ENCODE measurements at regions not wholly inside any gene's neighbourhood (a gene's known extent, or its start where the extent isn't known, plus 50 kb on each side); places are given as distances from the start of the nearest gene placed in this dataset.

DNA sequence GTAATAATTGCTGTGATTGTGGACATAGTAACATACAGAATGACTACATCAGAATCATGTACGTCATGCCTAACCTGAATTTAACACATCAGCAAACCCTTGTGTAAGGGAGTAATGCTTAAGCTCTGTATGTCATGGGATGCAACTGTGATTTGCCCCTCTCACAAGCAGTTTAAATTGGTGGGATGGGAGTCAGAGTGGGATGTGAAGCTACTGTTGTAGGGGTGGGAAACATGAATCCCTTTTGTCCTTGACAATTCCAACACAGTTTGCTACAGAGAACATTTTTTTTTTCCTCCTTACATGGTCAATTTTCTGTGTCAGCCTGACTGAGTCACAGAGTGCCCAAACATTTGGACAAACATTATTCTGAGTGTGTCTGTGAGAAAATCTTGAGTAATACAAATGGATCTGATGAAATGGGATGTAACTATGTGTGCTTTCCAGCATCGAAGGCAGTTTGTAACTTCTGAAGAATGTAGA, 392.8 kb downstream of the GPM6A start:
- Histone ChIP-seq H3K36me3 (no peaks in the 10 kb centered on the region), H3K4me1 (no peaks in the 10 kb centered on the region), H3K9me3 (peaks cover 0 to 30% (median 9%) of the 10 kb centered on the region in 12 donors), H3K27me3 (no peaks in the 10 kb centered on the region), H3K4me3 (no peak overlapping the region), H3K27ac (no peak overlapping the region)
- 57 to 70% (median 64%) methylated on average over 2 of the region's 2 CpGs for WGBS, 4 donors
- TF ChIP-seq, protein P1, sequence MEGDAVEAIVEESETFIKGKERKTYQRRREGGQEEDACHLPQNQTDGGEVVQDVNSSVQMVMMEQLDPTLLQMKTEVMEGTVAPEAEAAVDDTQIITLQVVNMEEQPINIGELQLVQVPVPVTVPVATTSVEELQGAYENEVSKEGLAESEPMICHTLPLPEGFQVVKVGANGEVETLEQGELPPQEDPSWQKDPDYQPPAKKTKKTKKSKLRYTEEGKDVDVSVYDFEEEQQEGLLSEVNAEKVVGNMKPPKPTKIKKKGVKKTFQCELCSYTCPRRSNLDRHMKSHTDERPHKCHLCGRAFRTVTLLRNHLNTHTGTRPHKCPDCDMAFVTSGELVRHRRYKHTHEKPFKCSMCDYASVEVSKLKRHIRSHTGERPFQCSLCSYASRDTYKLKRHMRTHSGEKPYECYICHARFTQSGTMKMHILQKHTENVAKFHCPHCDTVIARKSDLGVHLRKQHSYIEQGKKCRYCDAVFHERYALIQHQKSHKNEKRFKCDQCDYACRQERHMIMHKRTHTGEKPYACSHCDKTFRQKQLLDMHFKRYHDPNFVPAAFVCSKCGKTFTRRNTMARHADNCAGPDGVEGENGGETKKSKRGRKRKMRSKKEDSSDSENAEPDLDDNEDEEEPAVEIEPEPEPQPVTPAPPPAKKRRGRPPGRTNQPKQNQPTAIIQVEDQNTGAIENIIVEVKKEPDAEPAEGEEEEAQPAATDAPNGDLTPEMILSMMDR (IDR thresholded peaks at IDR 0.05), result no peak
- no peak for TF ChIP-seq POLR2A (IDR thresholded peaks at IDR 0.05)
- intact Hi-C loops (cut with DNase I), result no loop called here
- DNase-seq, result no peak
- no peak for ATAC-seq

DNA sequence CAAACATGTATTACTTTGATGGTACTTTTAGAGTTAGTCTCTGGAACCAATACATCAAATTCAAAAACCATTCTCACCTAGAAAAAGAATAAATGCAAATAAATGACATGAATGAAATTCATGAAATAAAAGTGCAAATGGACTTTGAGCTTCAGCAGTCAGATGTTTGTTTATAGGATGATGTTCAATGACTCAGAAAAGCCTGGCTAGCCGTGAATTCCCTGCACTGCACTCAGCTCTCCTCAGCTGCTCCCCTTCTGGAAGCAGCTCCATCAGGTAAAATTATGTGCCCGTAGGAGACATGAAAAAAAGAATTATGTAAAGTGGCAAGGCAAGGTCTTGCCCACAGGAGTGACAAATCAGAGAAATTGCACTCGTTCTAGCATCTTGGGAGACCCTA, 390.6 kb downstream of the GPM6A start:
- 59 to 74% (median 69%) methylated on average over 3 of the region's 3 CpGs for WGBS, 4 donors
- H3K4me3 ChIP-seq, result no peak overlapping the region
- no peaks in the 10 kb centered on the region for H3K4me1 ChIP-seq
- ATAC-seq (no peak), DNase-seq (no peak)
- intact Hi-C loops (cut with DNase I), result no loop called here
- TF ChIP-seq, protein P1 (IDR thresholded peaks at IDR 0.05), result no peak
- no peak for TF ChIP-seq POLR2A (IDR thresholded peaks at IDR 0.05)
- H3K27ac ChIP-seq, result no peak overlapping the region
- no peaks in the 10 kb centered on the region for H3K36me3 ChIP-seq
- no peaks in the 10 kb centered on the region for H3K27me3 ChIP-seq
- peaks cover 0 to 15% (median 4%) of the 10 kb centered on the region in 12 donors for H3K9me3 ChIP-seq

DNA sequence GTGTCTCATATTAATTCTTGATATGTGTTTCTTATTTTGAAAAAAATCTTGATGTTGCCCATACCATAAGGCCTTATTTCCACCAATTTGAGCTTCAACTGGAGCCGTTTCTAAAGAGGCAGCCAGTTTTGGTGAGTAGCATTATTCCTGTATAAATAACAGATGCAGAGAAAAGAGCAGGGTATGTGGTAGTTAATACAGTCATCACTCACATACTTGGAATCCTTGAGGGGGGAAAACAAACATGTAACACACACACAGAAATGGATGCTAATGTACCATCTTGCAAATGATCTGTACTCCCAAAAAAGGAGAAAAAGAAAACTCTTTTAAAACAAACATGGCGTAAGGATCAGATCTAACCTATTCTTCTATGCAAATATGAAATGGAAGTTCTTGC, 389.7 kb downstream of the GPM6A start:
- H3K27ac ChIP-seq, result no peak overlapping the region
- peaks cover 0 to 7% (median 0%) of the 10 kb centered on the region in 12 donors for H3K9me3 ChIP-seq
- no peaks in the 10 kb centered on the region for H3K36me3 ChIP-seq
- no peak for ATAC-seq
- H3K4me3 ChIP-seq, result no peak overlapping the region
- H3K4me1 ChIP-seq, result no peaks in the 10 kb centered on the region
- 79 to 90% (median 82%) methylated on average over 2 of the region's 2 CpGs for WGBS, 4 donors
- DNase-seq, result no peak
- no peak for TF ChIP-seq POLR2A (IDR thresholded peaks at IDR 0.05)
- TF ChIP-seq, protein P1 (IDR thresholded peaks at IDR 0.05), result no peak
- intact Hi-C loops (cut with DNase I), result no loop called here
- no peaks in the 10 kb centered on the region for H3K27me3 ChIP-seq

DNA sequence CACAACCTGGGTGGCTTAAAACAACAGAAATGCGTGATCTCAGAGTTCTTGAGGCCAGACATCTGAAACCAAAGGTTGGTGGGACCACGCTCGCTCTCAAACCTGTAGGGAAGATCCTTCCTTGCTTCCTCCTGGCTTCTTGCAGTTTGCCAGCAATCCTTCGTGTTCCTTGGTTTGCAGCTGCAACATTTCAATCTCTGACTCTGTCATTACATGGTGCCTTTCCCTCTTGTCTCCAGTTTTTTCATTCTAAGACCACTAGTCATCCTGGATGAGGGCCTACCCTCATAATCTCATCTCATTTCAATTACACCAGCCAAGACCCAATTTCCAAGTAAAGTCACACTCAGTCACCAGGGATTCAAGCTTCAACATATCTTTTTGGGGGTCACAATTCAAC, 388.0 kb downstream of the GPM6A start:
- WGBS, 4 donors, result 70 to 78% (median 76%) methylated on average over 4 of the region's 4 CpGs
- intact Hi-C loops (cut with DNase I), result no loop called here
- ATAC-seq, result no peak

More for the DNA sequence above, 388.0 kb downstream of the GPM6A start:
- Histone ChIP-seq H3K9me3 (no peaks in the 10 kb centered on the region), H3K27ac (no peak overlapping the region), H3K4me1 (no peaks in the 10 kb centered on the region), H3K27me3 (no peaks in the 10 kb centered on the region), H3K36me3 (no peaks in the 10 kb centered on the region), H3K4me3 (no peak overlapping the region)
- no peak for DNase-seq
- TF ChIP-seq, protein P1 (IDR thresholded peaks at IDR 0.05), result no peak
- TF ChIP-seq POLR2A (IDR thresholded peaks at IDR 0.05), result no peak
